NCI-H446 (cell line): ENCODE measurements at regions not wholly inside any gene's neighbourhood (a gene's known extent, or its start where the extent isn't known, plus 50 kb on each side); places are given as distances from the start of the nearest gene placed in this dataset.

Experiments used
- DNase-seq, 2 experiments: peaks; one replicate each; lab custom pipeline; 2025; lab: John Stamatoyannopoulos, UW

DNA sequence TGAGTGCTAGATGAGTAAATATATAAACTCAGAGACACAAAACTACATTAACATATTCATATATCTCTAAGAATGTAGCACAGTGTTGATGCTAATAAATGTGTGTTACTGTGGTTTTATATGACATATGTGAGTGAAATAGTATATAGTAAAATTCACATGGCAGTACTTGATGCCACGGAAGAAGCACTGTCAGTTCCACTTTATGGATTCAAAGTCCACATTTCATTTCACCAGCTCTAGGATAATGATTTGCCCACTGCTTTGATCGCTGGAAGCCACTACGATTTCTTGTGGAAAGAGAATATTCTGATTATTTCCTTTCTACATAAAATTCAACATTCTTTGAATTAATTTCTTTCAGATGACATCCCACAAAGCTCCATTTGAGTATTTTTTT is 181.2 kb downstream of the GBA3 start:
- no peak for DNase-seq

DNA sequence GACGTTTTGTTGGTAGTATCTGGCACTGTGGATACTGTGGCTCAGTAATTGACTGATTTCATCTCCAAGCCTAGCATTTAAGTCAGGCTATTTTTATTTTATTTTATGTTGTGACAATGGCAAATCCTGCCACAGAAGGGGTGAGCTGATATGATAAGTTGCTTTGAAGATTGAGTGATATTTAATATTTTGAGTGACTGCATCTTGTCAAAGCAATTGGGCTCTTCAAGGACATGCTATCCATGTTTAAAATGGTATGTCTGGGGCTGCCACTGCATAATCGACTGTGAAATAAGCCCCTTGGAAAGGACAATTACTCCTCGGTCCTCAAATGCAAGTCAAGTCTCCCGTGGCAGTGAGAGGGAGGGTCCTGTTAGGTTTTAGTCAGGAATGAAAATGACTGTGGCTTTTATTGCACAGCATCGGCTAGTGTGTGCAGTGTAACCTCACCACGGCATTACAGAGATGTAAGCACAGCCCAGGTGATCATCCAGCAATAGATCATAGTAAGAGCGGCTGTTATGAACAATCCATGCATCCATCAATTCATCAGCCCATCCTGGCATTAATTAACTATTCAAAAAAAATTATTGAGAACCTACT is 178.2 kb downstream of the GBA3 start:
- DNase-seq = no peak

DNA sequence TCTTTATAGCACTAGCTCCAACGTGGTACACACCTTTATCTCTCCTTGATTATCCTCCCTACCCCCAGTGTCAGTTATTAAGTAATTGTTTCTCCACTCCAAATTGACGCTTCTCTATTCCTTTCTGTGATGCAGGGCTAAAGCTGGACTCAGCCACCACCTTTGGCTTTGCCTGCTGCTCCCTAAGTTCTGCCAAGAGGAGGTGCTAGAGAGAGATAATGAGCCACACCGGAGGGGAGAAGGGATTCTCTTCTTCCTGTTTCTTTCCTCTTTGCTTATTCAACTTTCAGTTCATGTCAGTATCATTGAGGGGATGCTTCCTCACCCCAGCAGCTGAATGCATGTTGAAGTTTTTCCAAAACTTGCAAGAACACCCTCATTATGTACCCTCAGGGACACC is 176.5 kb downstream of the GBA3 start:
- DNase-seq = no peak
